Osteocyte (in vitro differentiated cells): ENCODE measurements at regions not wholly inside any gene's neighbourhood (a gene's known extent, or its start where the extent isn't known, plus 50 kb on each side); places are given as distances from the start of the nearest gene placed in this dataset.

ENCODE experiments used
- DNase-seq: peaks from one replicate; pipeline ENCODE4 v3.0.0; 2021; ENCODE audit warnings: mixed read lengths; ENCODE audit not compliant: unreplicated experiment; ENCODE audit errors: extremely low spot score
- H3K27ac Mint-ChIP-seq: one replicate; pipeline ENCODE4 v1.8.0; 2021; ENCODE audit warnings: mild to moderate bottlenecking, mixed read lengths; ENCODE audit not compliant: unreplicated experiment
- H3K27me3 Mint-ChIP-seq: one replicate; pipeline ENCODE4 v1.8.0; 2021; ENCODE audit warnings: mixed read lengths; ENCODE audit not compliant: unreplicated experiment
- H3K36me3 Mint-ChIP-seq: one replicate; pipeline ENCODE4 v1.8.0; 2021; ENCODE audit warnings: mixed read lengths; ENCODE audit not compliant: unreplicated experiment
- H3K4me1 Mint-ChIP-seq: one replicate; pipeline ENCODE4 v1.8.0; 2021; ENCODE audit warnings: mixed read lengths; ENCODE audit not compliant: unreplicated experiment
- H3K4me3 Mint-ChIP-seq: one replicate; pipeline ENCODE4 v1.8.0; 2021; ENCODE audit warnings: mild to moderate bottlenecking, moderate library complexity, mixed read lengths; ENCODE audit not compliant: unreplicated experiment
- H3K9me3 Mint-ChIP-seq: one replicate; pipeline ENCODE4 v1.8.0; 2021; ENCODE audit warnings: mixed read lengths; ENCODE audit not compliant: unreplicated experiment
- CTCF ChIP-seq: fragments of 200-600 bp; sonication (generic); IDR thresholded peaks from 2 replicates; pipeline ENCODE4 v1.5.0; 2021; ENCODE audit warnings: antibody characterized with exemption, mild to moderate bottlenecking, moderate library complexity

GRCh38 chr2:128619471-128620325 is 301.0 kb upstream of the HS6ST1 start:
- Mint-ChIP-seq H3K27ac (no peak overlapping the region), H3K4me3 (no peak overlapping the region), H3K36me3 (no peaks in the 10 kb centered on the region), H3K9me3 (no peaks in the 10 kb centered on the region), H3K27me3 (no peaks in the 10 kb centered on the region), H3K4me1 (peaks cover 30% of the 10 kb centered on the region)
- no peak for DNase-seq
- no peak for TF ChIP-seq CTCF

GRCh38 chr2:128621074-128621473 is 302.4 kb upstream of the HS6ST1 start:
- Mint-ChIP-seq H3K36me3 (no peaks in the 10 kb centered on the region), H3K9me3 (no peaks in the 10 kb centered on the region), H3K4me3 (no peak overlapping the region), H3K27me3 (no peaks in the 10 kb centered on the region), H3K27ac (no peak overlapping the region), H3K4me1 (peaks cover 34% of the 10 kb centered on the region)
- TF ChIP-seq CTCF, result no peak
- no peak for DNase-seq

- no peak overlapping the region for H3K4me3 Mint-ChIP-seq
- no peaks in the 10 kb centered on the region for H3K27me3 Mint-ChIP-seq
These were observed 303.7 kb upstream of the HS6ST1 start for GRCh38 chr2:128622371-128622770.

GRCh38 chr2:128622955-128623620 is 304.4 kb upstream of the HS6ST1 start:
- H3K27ac Mint-ChIP-seq, result no peak overlapping the region
- no peak for TF ChIP-seq CTCF
- peaks cover 37% of the 10 kb centered on the region for H3K4me1 Mint-ChIP-seq
- no peaks in the 10 kb centered on the region for H3K36me3 Mint-ChIP-seq
- no peaks in the 10 kb centered on the region for H3K9me3 Mint-ChIP-seq
- peaks cover 1% of the 10 kb centered on the region for H3K27me3 Mint-ChIP-seq
- no peak overlapping the region for H3K4me3 Mint-ChIP-seq
- no peak for DNase-seq

More at GRCh38 chr2:128622371-128622770, 303.7 kb upstream of the HS6ST1 start:
- H3K4me1 Mint-ChIP-seq, result peaks cover 37% of the 10 kb centered on the region
- no peak for DNase-seq
- H3K36me3 Mint-ChIP-seq, result no peaks in the 10 kb centered on the region
- H3K9me3 Mint-ChIP-seq, result no peaks in the 10 kb centered on the region
- no peak for TF ChIP-seq CTCF
- H3K27ac Mint-ChIP-seq, result no peak overlapping the region
